Spinal cord (tissue), 9 donors: ENCODE measurements at regions not wholly inside any gene's neighbourhood (a gene's known extent, or its start where the extent isn't known, plus 50 kb on each side); places are given as distances from the start of the nearest gene placed in this dataset.
"Not testable (repeated sequence)": the region's sequence is repeated elsewhere in the genome, so short reads cannot be mapped to it uniquely, and the experiment has no call there.

Experiments used
- DNase-seq, 6 donors: peaks; one replicate each; pipeline versions ENCODE4 v3.0.0 to v3.0.0-alpha.2; 2013 to 2015; ENCODE audit warnings: low spot score in 6 of 6, low read depth in 4 of 6
- H3K27ac ChIP-seq: one replicate; pipeline ENCODE4 v1.5.1; 2013; ENCODE audit warnings: low read depth, low read length, control low read depth
- H3K27me3 ChIP-seq: one replicate; pipeline ENCODE4 v1.6.1; 2013; ENCODE audit warnings: low read length; ENCODE audit not compliant: control insufficient read depth, insufficient read depth
- H3K36me3 ChIP-seq: one replicate; pipeline ENCODE4 v1.6.1; 2013; ENCODE audit warnings: low read length; ENCODE audit not compliant: control insufficient read depth, insufficient read depth
- H3K4me1 ChIP-seq: one replicate; pipeline ENCODE4 v1.6.1; 2013; ENCODE audit warnings: low read length; ENCODE audit not compliant: control insufficient read depth, insufficient read depth
- H3K4me3 ChIP-seq: one replicate; pipeline ENCODE4 v1.5.1; 2013; ENCODE audit warnings: low read depth, low read length, control low read depth
- H3K9me3 ChIP-seq: one replicate; pipeline ENCODE4 v1.6.1; 2013; ENCODE audit warnings: low read length; ENCODE audit not compliant: control insufficient read depth, insufficient read depth
- WGBS: methylation state at CpG from one replicate; pipeline ENCODE4 v1.1.5; 2013; ENCODE audit warnings: missing lambda C conversion rate; ENCODE audit not compliant: insufficient coverage; 5-methylcytosine and 5-hydroxymethylcytosine counted together
- donor health status: healthy.

DNA sequence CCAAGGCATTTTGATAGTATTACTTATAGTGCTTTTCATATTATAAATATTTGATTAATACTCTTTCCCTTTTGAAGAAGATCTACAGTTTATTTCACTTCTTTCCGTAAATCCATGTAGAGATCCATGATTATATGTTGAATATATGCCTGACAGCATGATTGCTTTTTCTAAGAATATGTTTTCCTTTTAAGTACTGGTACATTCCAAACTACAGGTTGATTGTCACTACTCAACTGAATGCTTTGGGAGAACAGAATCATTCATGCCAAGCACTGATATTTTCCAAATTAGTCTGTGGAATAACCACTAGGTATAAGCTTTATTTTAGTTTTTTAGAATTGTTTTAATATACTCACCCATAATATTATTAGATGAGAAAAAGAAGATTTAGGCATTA, 330.2 kb downstream of the BCKDHB start:
- no peaks in the 10 kb centered on the region for H3K27me3 ChIP-seq
- H3K36me3 ChIP-seq: no peaks in the 10 kb centered on the region
- no peak for DNase-seq
- H3K4me3 ChIP-seq: no peak overlapping the region
- no CpG with 5 or more reads among the region's 1 CpG for WGBS
- no peak overlapping the region for H3K27ac ChIP-seq
- H3K9me3 ChIP-seq: no peaks in the 10 kb centered on the region
- peaks cover 5% of the 10 kb centered on the region for H3K4me1 ChIP-seq

GRCh38 chr6:80435457-80435856, 329.0 kb downstream of the BCKDHB start:
- Histone ChIP-seq H3K9me3 (no peaks in the 10 kb centered on the region), H3K4me1 (peaks cover 5% of the 10 kb centered on the region), H3K4me3 (no peak overlapping the region), H3K36me3 (no peaks in the 10 kb centered on the region), H3K27ac (no peak overlapping the region), H3K27me3 (no peaks in the 10 kb centered on the region)
- 97% methylated on average over 5 of the region's 5 CpGs for WGBS
- no peak for DNase-seq

DNA sequence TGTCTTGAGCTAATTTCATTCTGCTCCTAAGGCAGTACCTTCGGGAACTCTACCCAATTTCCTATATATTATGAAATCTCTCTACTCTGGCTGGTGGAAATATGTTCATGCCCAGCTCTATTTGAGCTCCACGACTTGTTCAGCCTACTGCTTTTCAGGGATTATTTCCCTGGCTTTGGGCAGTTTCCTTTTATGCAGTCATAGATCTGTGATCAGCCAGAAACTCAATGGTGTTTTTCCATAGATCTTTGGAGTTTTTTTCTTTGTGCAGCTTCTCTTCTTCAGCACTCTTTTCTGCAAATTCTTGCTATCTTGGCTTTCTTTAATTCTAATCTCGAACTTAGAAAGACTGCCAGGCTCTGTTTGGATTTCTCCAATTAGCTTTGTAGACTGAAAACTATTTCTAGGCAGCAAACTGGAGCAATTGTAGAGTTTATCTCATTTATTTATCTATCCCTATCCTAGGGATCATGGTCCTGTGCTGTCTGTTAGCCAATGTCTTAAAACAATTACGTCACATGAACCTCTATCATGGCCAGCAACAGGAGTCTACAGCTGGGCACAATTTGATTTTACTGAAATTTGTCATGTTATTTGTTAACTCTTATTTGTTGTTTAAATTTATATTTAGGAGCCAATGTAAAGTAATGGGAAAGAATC, 328.4 kb downstream of the BCKDHB start:
- Histone ChIP-seq H3K27ac (no peak overlapping the region), H3K36me3 (no peaks in the 10 kb centered on the region), H3K4me3 (no peak overlapping the region), H3K27me3 (no peaks in the 10 kb centered on the region), H3K9me3 (no peaks in the 10 kb centered on the region), H3K4me1 (peaks cover 5% of the 10 kb centered on the region)
- 63% methylated on average over 1 of the region's 4 CpGs for WGBS
- no peak for DNase-seq

DNA sequence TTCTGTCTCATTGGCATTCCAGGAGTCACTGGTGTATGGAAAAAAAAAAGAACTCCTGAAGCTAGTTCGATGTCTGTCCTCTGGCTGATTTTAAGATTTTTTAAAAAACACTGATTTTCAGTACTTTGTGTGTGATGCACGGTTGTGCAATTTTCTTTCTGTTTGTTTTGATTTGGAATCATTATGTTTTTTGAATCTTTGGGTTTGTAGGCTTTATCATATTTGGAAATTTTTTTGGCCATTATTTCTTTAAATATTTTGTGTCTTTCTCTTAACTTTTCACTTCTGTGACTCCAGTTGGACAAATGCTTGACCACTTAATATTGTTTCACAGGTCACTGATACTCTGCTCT, 327.2 kb downstream of the BCKDHB start:
- Histone ChIP-seq H3K27ac (no peak overlapping the region), H3K4me1 (peaks cover 5% of the 10 kb centered on the region), H3K27me3 (no peaks in the 10 kb centered on the region), H3K9me3 (no peaks in the 10 kb centered on the region), H3K4me3 (no peak overlapping the region), H3K36me3 (no peaks in the 10 kb centered on the region)
- no peak for DNase-seq
- WGBS: no CpG with 5 or more reads among the region's 2 CpGs

GRCh38 chr6:80433010-80433672, 326.7 kb downstream of the BCKDHB start:
- Histone ChIP-seq H3K9me3 (no peaks in the 10 kb centered on the region), H3K27me3 (no peaks in the 10 kb centered on the region), H3K36me3 (no peaks in the 10 kb centered on the region), H3K4me1 (peaks cover 5% of the 10 kb centered on the region), H3K4me3 (no peak overlapping the region), H3K27ac (no peak overlapping the region)
- DNase-seq: peak in 1 of 6 donors; percentile 10
- WGBS: 68% methylated on average over 6 of the region's 10 CpGs

DNA sequence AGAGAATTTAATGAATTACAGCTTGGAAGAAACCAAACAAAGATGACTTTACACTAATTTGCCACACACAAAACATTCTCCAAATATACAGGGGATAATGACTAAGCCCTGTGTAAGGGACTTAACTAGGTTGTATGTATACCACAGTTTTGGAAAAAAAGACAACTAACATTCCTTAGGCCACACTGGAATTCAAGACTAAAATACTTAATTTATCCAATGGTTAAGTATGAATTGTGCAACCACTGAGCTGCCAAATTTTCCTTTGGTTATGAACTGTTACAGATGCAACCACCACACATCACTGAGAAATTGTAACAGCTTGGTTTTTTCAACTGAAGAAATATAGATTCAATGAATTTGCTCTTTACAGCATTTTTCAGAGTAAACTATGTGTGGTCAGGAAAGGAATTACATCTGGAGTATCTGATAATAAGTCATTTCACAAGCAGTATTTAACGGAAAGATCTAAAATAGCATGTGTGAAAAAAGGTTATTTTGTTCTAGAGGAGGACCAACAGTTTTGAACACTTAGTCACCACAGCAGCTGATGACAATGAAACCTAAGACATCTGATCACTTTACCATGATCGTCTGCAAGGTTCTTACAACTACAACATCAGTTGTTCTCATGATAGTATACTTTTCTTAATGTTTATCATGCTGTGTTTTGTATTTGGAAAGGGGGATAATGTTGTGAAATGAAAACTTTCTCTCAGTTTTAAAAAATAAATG, 318.8 kb downstream of the BCKDHB start:
- DNase-seq: no peak
- no peaks in the 10 kb centered on the region for H3K27me3 ChIP-seq
- H3K36me3 ChIP-seq: no peaks in the 10 kb centered on the region
- H3K9me3 ChIP-seq: peaks cover 10% of the 10 kb centered on the region
- no peaks in the 10 kb centered on the region for H3K4me1 ChIP-seq
- WGBS: no CpG with 5 or more reads among the region's 2 CpGs
- no peak overlapping the region for H3K4me3 ChIP-seq
- H3K27ac ChIP-seq: no peak overlapping the region

DNA sequence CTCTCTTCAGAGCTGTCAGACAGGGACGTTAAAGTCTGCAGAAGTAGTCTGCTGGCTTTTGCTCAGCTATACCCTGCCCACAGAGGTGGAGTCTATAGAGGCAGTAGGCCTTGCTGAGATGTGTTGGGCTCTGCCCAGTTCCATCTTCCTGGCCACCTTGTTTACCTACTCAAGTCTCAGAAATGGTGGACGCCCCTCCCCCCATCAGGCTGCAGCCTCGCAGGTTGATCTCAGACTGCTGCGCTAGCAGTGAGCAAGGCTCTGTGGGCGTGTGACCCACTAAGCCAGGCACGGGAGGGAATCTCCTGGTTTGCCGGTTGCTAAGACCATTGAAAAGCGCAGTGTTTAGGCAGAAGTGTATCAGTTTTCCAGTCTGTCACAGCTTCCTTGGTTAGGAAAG, 305.0 kb downstream of the BCKDHB start:
- peaks cover 5% of the 10 kb centered on the region for H3K9me3 ChIP-seq
- H3K27ac ChIP-seq: no peak overlapping the region
- no peaks in the 10 kb centered on the region for H3K36me3 ChIP-seq
- DNase-seq: no peak
- no peaks in the 10 kb centered on the region for H3K27me3 ChIP-seq
- no peak overlapping the region for H3K4me3 ChIP-seq
- H3K4me1 ChIP-seq: no peaks in the 10 kb centered on the region
- 93% methylated on average over 8 of the region's 8 CpGs for WGBS

- DNase-seq, H3K27ac ChIP-seq, H3K27me3 ChIP-seq, H3K4me3 ChIP-seq, H3K4me1 ChIP-seq, H3K9me3 ChIP-seq, H3K36me3 ChIP-seq: not testable (repeated sequence)
- no CpG with 5 or more reads among the region's 2 CpGs for WGBS
Observed at GRCh38 chr6:80407976-80408375, 301.5 kb downstream of the BCKDHB start.

GRCh38 chr6:80404889-80405288, 298.4 kb downstream of the BCKDHB start:
- no peak overlapping the region for H3K27ac ChIP-seq
- H3K4me3 ChIP-seq: no peak overlapping the region
- H3K36me3 ChIP-seq: no peaks in the 10 kb centered on the region
- H3K4me1 ChIP-seq: no peaks in the 10 kb centered on the region
- H3K27me3 ChIP-seq: no peaks in the 10 kb centered on the region
- peaks cover 3% of the 10 kb centered on the region for H3K9me3 ChIP-seq
- DNase-seq: no peak
- 100% methylated on average over 1 of the region's 1 CpG for WGBS

GRCh38 chr6:80403365-80403764, 296.9 kb downstream of the BCKDHB start:
- H3K4me3 ChIP-seq: no peak overlapping the region
- H3K9me3 ChIP-seq: peaks cover 3% of the 10 kb centered on the region
- no peaks in the 10 kb centered on the region for H3K27me3 ChIP-seq
- WGBS: no CpG with 5 or more reads among the region's 1 CpG
- H3K4me1 ChIP-seq: no peaks in the 10 kb centered on the region
- no peak overlapping the region for H3K27ac ChIP-seq
- no peaks in the 10 kb centered on the region for H3K36me3 ChIP-seq
- no peak for DNase-seq
